ENCODE measurements at regions not wholly inside any gene's neighbourhood (a gene's known extent, or its start where the extent isn't known, plus 50 kb on each side); places are given as distances from the start of the nearest gene placed in this dataset.

- DNase-seq, result no peak
- H3K4me2 ChIP-seq (replicated peaks; ENCODE audit: extremely low read depth, low read length, poor library complexity, severe bottlenecking), result no peak overlapping the region
- H3K27me3 ChIP-seq (ENCODE audit: control insufficient read depth in 2 of 2, insufficient read depth in 2 of 2, low read length in 2 of 2), result no peaks in the 10 kb centered on the region
- no peak overlapping the region for H3K27ac ChIP-seq (ENCODE audit: low read depth in 1 of 2, low read length in 2 of 2)
- Mint-ChIP-seq H3K4me3 (no peak overlapping the region), H3K27ac (no peak overlapping the region), H3K4me1 (no peaks in the 10 kb centered on the region), H3K27me3 (ENCODE audit: low read depth in 3 of 3) (peaks cover 0 to 2% (median 0%) of the 10 kb centered on the region in 3 donors), H3K36me3 (no peaks in the 10 kb centered on the region), H3K9me3 (no peaks in the 10 kb centered on the region)
- no peak overlapping the region for H3K9ac ChIP-seq (ENCODE audit: insufficient read depth, low read length, poor library complexity, severe bottlenecking)
- H3K9me3 ChIP-seq (replicated peaks in 1 of 2; ENCODE audit: control insufficient read depth in 1 of 2, insufficient read depth in 1 of 2, low read length in 2 of 2), result no peaks in the 10 kb centered on the region
- H2AFZ ChIP-seq (ENCODE audit: insufficient read depth, low read depth, low read length, poor library complexity, severe bottlenecking), result no peak overlapping the region
- no peaks in the 10 kb centered on the region for H3K4me1 ChIP-seq (ENCODE audit: control insufficient read depth in 1 of 2, insufficient read depth in 2 of 2, low read length in 2 of 2)
- WGBS (ENCODE audit: insufficient coverage), result no CpG with 5 or more reads among the region's 3 CpGs
- H3K36me3 ChIP-seq (replicated peaks in 1 of 2; ENCODE audit: control insufficient read depth in 1 of 2, insufficient read depth in 2 of 2, low read length in 2 of 2), result no peaks in the 10 kb centered on the region
- no peaks in the 10 kb centered on the region for H4K20me1 ChIP-seq (ENCODE audit: insufficient read depth, low read length)
- no peaks in the 10 kb centered on the region for H3K79me2 ChIP-seq (ENCODE audit: insufficient read depth, low read length)
- no peak for TF ChIP-seq CTCF (IDR thresholded peaks at IDR 0.05)
- no peak overlapping the region for H3K4me3 ChIP-seq (replicated peaks in 1 of 3; ENCODE audit: low read depth in 2 of 3, low read length in 3 of 3)
- intact Hi-C loops (cut with micrococcal nuclease), result no loop called here
Observed at GRCh38 chr6:95228636-95229035, 348.7 kb upstream of the MANEA start.

- no peak overlapping the region for H3K27ac ChIP-seq (ENCODE audit: low read depth in 1 of 2, low read length in 2 of 2)
Observed at GRCh38 chr6:95230071-95230740, 347.1 kb upstream of the MANEA start.

More at GRCh38 chr6:95230071-95230740, 347.1 kb upstream of the MANEA start:
- Histone ChIP-seq H3K4me3 (replicated peaks in 1 of 3; ENCODE audit: low read depth in 2 of 3, low read length in 3 of 3) (no peak overlapping the region), H3K9me3 (replicated peaks in 1 of 2; ENCODE audit: control insufficient read depth in 1 of 2, insufficient read depth in 1 of 2, low read length in 2 of 2) (no peaks in the 10 kb centered on the region), H2AFZ (ENCODE audit: insufficient read depth, low read depth, low read length, poor library complexity, severe bottlenecking) (no peak overlapping the region), H3K79me2 (ENCODE audit: insufficient read depth, low read length) (no peaks in the 10 kb centered on the region), H3K4me1 (ENCODE audit: control insufficient read depth in 1 of 2, insufficient read depth in 2 of 2, low read length in 2 of 2) (no peaks in the 10 kb centered on the region), H3K36me3 (replicated peaks in 1 of 2; ENCODE audit: control insufficient read depth in 1 of 2, insufficient read depth in 2 of 2, low read length in 2 of 2) (no peaks in the 10 kb centered on the region), H3K9ac (ENCODE audit: insufficient read depth, low read length, poor library complexity, severe bottlenecking) (no peak overlapping the region), H3K27me3 (ENCODE audit: control insufficient read depth in 2 of 2, insufficient read depth in 2 of 2, low read length in 2 of 2) (no peaks in the 10 kb centered on the region), H3K4me2 (replicated peaks; ENCODE audit: extremely low read depth, low read length, poor library complexity, severe bottlenecking) (no peak overlapping the region), H4K20me1 (ENCODE audit: insufficient read depth, low read length) (no peaks in the 10 kb centered on the region)
- WGBS (ENCODE audit: insufficient coverage), result no CpG with 5 or more reads among the region's 2 CpGs
- peaks cover 0 to 1% (median 0%) of the 10 kb centered on the region in 7 donors for H3K9me3 Mint-ChIP-seq
- no peak overlapping the region for H3K27ac Mint-ChIP-seq
- no peak for TF ChIP-seq CTCF (IDR thresholded peaks at IDR 0.05)
- intact Hi-C loops (cut with micrococcal nuclease), result no loop called here
- DNase-seq, result no peak
- no peaks in the 10 kb centered on the region for H3K4me1 Mint-ChIP-seq
- H3K4me3 Mint-ChIP-seq, result no peak overlapping the region
- H3K36me3 Mint-ChIP-seq, result no peaks in the 10 kb centered on the region
- peaks cover 0 to 2% (median 2%) of the 10 kb centered on the region in 3 donors for H3K27me3 Mint-ChIP-seq (ENCODE audit: low read depth in 3 of 3)

All from CD14-positive monocyte (primary cell).